Astrocyte (in vitro differentiated cells and primary cell): ENCODE measurements at regions not wholly inside any gene's neighbourhood (a gene's known extent, or its start where the extent isn't known, plus 50 kb on each side); places are given as distances from the start of the nearest gene placed in this dataset.

ENCODE experiments used
- CTCF ChIP-seq: IDR thresholded peaks from 2 replicates; pipeline ENCODE4 v1.5.1; 2011; ENCODE audit warnings: low read depth, mild to moderate bottlenecking, inconsistent platforms, low read length, moderate library complexity; ENCODE audit not compliant: insufficient read depth
- EZH2 ChIP-seq: IDR thresholded peaks from 2 replicates; pipeline ENCODE4 v1.6.1; 2012; ENCODE audit warnings: mild to moderate bottlenecking, low read length, inconsistent platforms; ENCODE audit not compliant: insufficient read depth

- TF ChIP-seq CTCF (no peak), EZH2 (no peak)
These were observed 71.7 kb upstream of the SNX2 start for GRCh38 chr5:122703203-122703602.
